Gastroesophageal sphincter (tissue), 3 donors: ENCODE measurements at regions not wholly inside any gene's neighbourhood (a gene's known extent, or its start where the extent isn't known, plus 50 kb on each side); places are given as distances from the start of the nearest gene placed in this dataset.

Source experiments
- CTCF ChIP-seq, 4 experiments: fragments of 200-600 bp in 2 of 4; fragments of 450-650 bp in 2 of 4; sonication (generic) in 1 of 4; IDR thresholded peaks; one replicate each; pipeline ENCODE4 v1.5.1; 2017 to 2019; ENCODE audit warnings: antibody characterized with exemption in 4 of 4, mild to moderate bottlenecking in 2 of 4, moderate library complexity in 2 of 4
- POLR2A ChIP-seq, 2 donors: fragments of 450-650 bp; IDR thresholded peaks; one replicate each; pipeline ENCODE4 v1.6.1; 2017; ENCODE audit warnings: antibody characterized with exemption in 2 of 2, mild to moderate bottlenecking in 2 of 2, moderate library complexity in 1 of 2
- POLR2AphosphoS5 ChIP-seq: sonication (generic); formaldehyde crosslinking; IDR thresholded peaks from one replicate; pipeline ENCODE4 v1.6.1; 2017; ENCODE audit warnings: antibody characterized with exemption

DNA sequence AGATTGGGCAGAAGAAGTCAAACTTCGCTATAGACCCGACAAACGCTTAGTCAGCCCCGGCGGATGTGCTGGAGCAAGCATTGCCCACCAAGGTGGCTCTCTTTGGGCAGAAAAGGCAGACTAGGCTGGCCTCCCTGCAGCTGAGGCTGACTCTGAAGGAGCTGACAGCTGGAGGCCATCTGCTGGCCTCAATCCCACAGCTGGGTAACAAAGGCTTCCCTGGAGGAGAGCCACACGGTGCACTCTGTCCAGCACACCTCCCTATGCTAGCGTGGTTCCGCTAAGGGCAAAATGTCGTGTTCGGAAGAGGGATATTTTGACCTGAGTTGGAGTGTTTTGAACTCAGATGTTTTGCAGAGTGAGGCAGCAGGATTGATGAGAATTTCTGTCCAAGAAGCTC, 103.5 kb upstream of the PTCH1 start:
- no peak for TF ChIP-seq CTCF (IDR thresholded peaks at IDR 0.05)
- no peak for TF ChIP-seq POLR2AphosphoS5
- no peak for TF ChIP-seq POLR2A (IDR thresholded peaks at IDR 0.05)
